ENCODE measurements at regions not wholly inside any gene's neighbourhood (a gene's known extent, or its start where the extent isn't known, plus 50 kb on each side); places are given as distances from the start of the nearest gene placed in this dataset.

GRCh38 chr6:19356692-19357091 lies 480.5 kb upstream of the ID4 start:
- ChIA-PET CTCF (ENCODE audit: partially characterized antibody) (interaction anchor here (1.0 kb wide), 1 partner anchor 24 kb away, joined by 3 read pairs; no protein-coding TSS in a partner anchor), POLR2A (ENCODE audit: partially characterized antibody) (interaction anchor here (0.7 kb wide), 1 partner anchor 556 kb away, joined by 3 read pairs; no protein-coding TSS in a partner anchor)
- H3K27me3 ChIP-seq (replicated peaks in 1 of 4; ENCODE audit: control insufficient read depth in 3 of 4, extremely low read depth in 1 of 4, insufficient read depth in 3 of 4, low read length in 3 of 4) = no peaks in the 10 kb centered on the region
- H3K9ac ChIP-seq (replicated peaks in 1 of 4; ENCODE audit: extremely low read depth in 1 of 4, low read depth in 3 of 4, low read length in 3 of 4) = no peak overlapping the region
- no peak overlapping the region for H2AK5ac ChIP-seq (ENCODE audit: low read depth, low read length)
- no peak overlapping the region for H3K27ac ChIP-seq (ENCODE audit: low read depth, low read length)
- H4K20me1 ChIP-seq (replicated peaks in 1 of 2; ENCODE audit: control insufficient read depth in 1 of 2, insufficient read depth in 2 of 2, low read length in 2 of 2) = no peaks in the 10 kb centered on the region
- H3K36me3 ChIP-seq (ENCODE audit: control insufficient read depth in 2 of 4, insufficient read depth in 4 of 4, low read length in 3 of 4) = no peaks in the 10 kb centered on the region
- WGBS, 2 experiments (ENCODE audit: extremely low coverage in 1 of 2, insufficient coverage in 1 of 2, insufficient read length in 1 of 2, insufficient replicate concordance in 2 of 2, low coverage in 1 of 2, low lambda C conversion rate in 2 of 2, missing lambda C conversion rate in 1 of 2) = 89% methylated on average over 2 of the region's 2 CpGs; no CpG with 5 or more reads in 1 of the 2 experiments
- TF ChIP-seq CBX5 (IDR thresholded peaks at IDR 0.05; ENCODE audit: low read depth, low read length) (no peak), SIN3A (conservative IDR thresholded peaks at IDR 0.05 in 1 of 2, IDR thresholded peaks at IDR 0.05 in 1 of 2; ENCODE audit: low read depth in 1 of 2, low read length in 2 of 2) (no peak), HDAC6 (IDR thresholded peaks at IDR 0.05; ENCODE audit: low read depth, low read length) (no peak), POLR2A (IDR thresholded peaks at IDR 0.05; ENCODE audit: control extremely low read depth in 1 of 2, low read depth in 2 of 2, low read length in 2 of 2) (no peak), RFX5 (IDR thresholded peaks at IDR 0.05; ENCODE audit: borderline replicate concordance, low read depth, low read length) (no peak), TBP (IDR thresholded peaks at IDR 0.05; ENCODE audit: low read depth, low read length) (no peak), CHD2 (IDR thresholded peaks at IDR 0.05; ENCODE audit: low read length) (no peak), POLR2AphosphoS5 (IDR thresholded peaks at IDR 0.05; ENCODE audit: low read depth, low read length) (no peak)
- TF ChIP-seq, protein P1, sequence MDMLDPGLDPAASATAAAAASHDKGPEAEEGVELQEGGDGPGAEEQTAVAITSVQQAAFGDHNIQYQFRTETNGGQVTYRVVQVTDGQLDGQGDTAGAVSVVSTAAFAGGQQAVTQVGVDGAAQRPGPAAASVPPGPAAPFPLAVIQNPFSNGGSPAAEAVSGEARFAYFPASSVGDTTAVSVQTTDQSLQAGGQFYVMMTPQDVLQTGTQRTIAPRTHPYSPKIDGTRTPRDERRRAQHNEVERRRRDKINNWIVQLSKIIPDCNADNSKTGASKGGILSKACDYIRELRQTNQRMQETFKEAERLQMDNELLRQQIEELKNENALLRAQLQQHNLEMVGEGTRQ (IDR thresholded peaks at IDR 0.05; ENCODE audit: low read length) = no peak
- no peaks in the 10 kb centered on the region for H3K79me2 ChIP-seq (ENCODE audit: control insufficient read depth in 1 of 2, insufficient read depth in 2 of 2, low read length in 2 of 2)
- no peaks in the 10 kb centered on the region for H3K79me1 ChIP-seq (ENCODE audit: low read depth, low read length)
- H2AFZ ChIP-seq (ENCODE audit: low read length) = no peak overlapping the region
- no peak for FAIRE-seq
- no peak overlapping the region for H3K4me3 ChIP-seq (ENCODE audit: extremely low read depth in 1 of 4, insufficient read depth in 2 of 4, low read depth in 3 of 4, low read length in 4 of 4)
- no peak overlapping the region for H3K18ac ChIP-seq (ENCODE audit: extremely low read depth, low read length)
- H2BK120ac ChIP-seq (replicated peaks; ENCODE audit: low read depth, low read length) = no peak overlapping the region
- no peak overlapping the region for H4K5ac ChIP-seq (ENCODE audit: insufficient read length, low read depth, low read length)
- H3K56ac ChIP-seq (replicated peaks; ENCODE audit: insufficient read length, low read depth, low read length) = no peak overlapping the region
- H2BK20ac ChIP-seq (ENCODE audit: low read length) = no peak overlapping the region
- H2BK5ac ChIP-seq (ENCODE audit: low read depth, low read length) = no peak overlapping the region
- no peak overlapping the region for H3K23ac ChIP-seq (ENCODE audit: insufficient read length)
- H3K14ac ChIP-seq (ENCODE audit: insufficient read length) = no peak overlapping the region
- H3K9me3 ChIP-seq (ENCODE audit: insufficient read depth in 2 of 2, low read depth in 1 of 2, low read length in 1 of 2) = no peaks in the 10 kb centered on the region
- no peak overlapping the region for H3K4ac ChIP-seq (replicated peaks; ENCODE audit: insufficient read length, low read depth, low read length)
- H3K23me2 ChIP-seq (ENCODE audit: low read depth, low read length) = no peaks in the 10 kb centered on the region
- H3K4me2 ChIP-seq (ENCODE audit: insufficient read depth in 1 of 2, low read depth in 2 of 2, low read length in 2 of 2) = no peak overlapping the region
- H4K8ac ChIP-seq (ENCODE audit: extremely low read depth, insufficient read depth, low read length) = no peak overlapping the region
- no peak overlapping the region for H4K91ac ChIP-seq (replicated peaks; ENCODE audit: insufficient read length, low read length)
- H3K4me1 ChIP-seq (replicated peaks in 1 of 4; ENCODE audit: control insufficient read depth in 3 of 4, insufficient read depth in 4 of 4, low read length in 3 of 4) = peaks cover 0 to 2% (median 0%) of the 10 kb centered on the region in 4 experiments; a peak in 1 of 7 replicates
- no peak overlapping the region for H2BK15ac ChIP-seq (ENCODE audit: low read length)
- DNase-seq (ENCODE audit: low read depth in 1 of 2, low spot score in 2 of 2) = no peak
- no peak overlapping the region for H2BK12ac ChIP-seq (ENCODE audit: low read depth, low read length)

Data from H1 (cell line).